CD14-positive monocyte (primary cell): ENCODE measurements at regions not wholly inside any gene's neighbourhood (a gene's known extent, or its start where the extent isn't known, plus 50 kb on each side); places are given as distances from the start of the nearest gene placed in this dataset.

Experiments used
- DNase-seq, 3 donors: peaks; one replicate each; pipeline ENCODE4 v3.0.0-alpha.2; 2011 to 2022
- H2AFZ ChIP-seq: 2 replicates; pipeline ENCODE4 v1.6.0; 2012; ENCODE audit warnings: mild to moderate bottlenecking, low read depth, low read length, inconsistent platforms; ENCODE audit not compliant: insufficient read depth, poor library complexity, severe bottlenecking
- H3K27ac ChIP-seq, 2 donors: 1 replicate in 1 of 2; 2 replicates in 1 of 2; pipeline ENCODE4 v1.5.1; 2012 to 2013; ENCODE audit warnings: low read length in 2 of 2, control low read depth in 1 of 2, inconsistent platforms in 1 of 2, low read depth in 1 of 2, mild to moderate bottlenecking in 1 of 2
- H3K27me3 ChIP-seq, 2 donors: one replicate each; pipeline versions ENCODE4 v1.6.0 to v1.6.1; 2011 to 2013; ENCODE audit warnings: low read length in 2 of 2; ENCODE audit not compliant: control insufficient read depth in 2 of 2, insufficient read depth in 2 of 2
- H3K36me3 ChIP-seq, 2 donors: replicated peaks in 1 of 2; 1 replicate in 1 of 2; 2 replicates in 1 of 2; pipeline versions ENCODE4 v1.5.1 to v1.6.1; 2012 to 2013; ENCODE audit warnings: low read length in 2 of 2, control low read depth in 1 of 2, inconsistent platforms in 1 of 2, mild to moderate bottlenecking in 1 of 2; ENCODE audit not compliant: insufficient read depth in 2 of 2, control insufficient read depth in 1 of 2
- H3K4me1 ChIP-seq, 2 donors: 1 replicate in 1 of 2; 2 replicates in 1 of 2; pipeline versions ENCODE4 v1.5.1 to v1.6.1; 2012 to 2013; ENCODE audit warnings: low read length in 2 of 2, control low read depth in 1 of 2, inconsistent platforms in 1 of 2, mild to moderate bottlenecking in 1 of 2, moderate library complexity in 1 of 2; ENCODE audit not compliant: insufficient read depth in 2 of 2, control insufficient read depth in 1 of 2
- H3K4me2 ChIP-seq: replicated peaks from 2 replicates; pipeline ENCODE3; 2012; ENCODE audit warnings: low read length, moderate library complexity, mild to moderate bottlenecking; ENCODE audit not compliant: poor library complexity, severe bottlenecking; ENCODE audit errors: extremely low read depth
- H3K4me3 ChIP-seq, 3 experiments: fragments of 200-600 bp in 1 of 3; sonication (generic) in 1 of 3; replicated peaks in 1 of 3; 1 replicate in 2 of 3; 2 replicates in 1 of 3; pipeline ENCODE4 v1.5.1; 2011 to 2013; ENCODE audit warnings: low read length in 3 of 3, mild to moderate bottlenecking in 3 of 3, control low read depth in 2 of 3, low read depth in 2 of 3, inconsistent platforms in 1 of 3, moderate library complexity in 1 of 3
- H3K79me2 ChIP-seq: 2 replicates; pipeline ENCODE4 v1.6.0; 2012; ENCODE audit warnings: mild to moderate bottlenecking, control low read depth, inconsistent platforms, low read length, moderate library complexity; ENCODE audit not compliant: insufficient read depth
- H3K9ac ChIP-seq: 2 replicates; pipeline ENCODE4 v1.6.0; 2017; ENCODE audit warnings: low read length, mild to moderate bottlenecking; ENCODE audit not compliant: insufficient read depth, poor library complexity, severe bottlenecking
- H3K9me3 ChIP-seq, 2 donors: replicated peaks in 1 of 2; 1 replicate in 1 of 2; 2 replicates in 1 of 2; pipeline versions ENCODE4 v1.5.1 to v1.6.1; 2012 to 2013; ENCODE audit warnings: low read length in 2 of 2, control low read depth in 1 of 2; ENCODE audit not compliant: control insufficient read depth in 1 of 2, insufficient read depth in 1 of 2
- H4K20me1 ChIP-seq: 2 replicates; pipeline ENCODE4 v1.6.0; 2012; ENCODE audit warnings: mild to moderate bottlenecking, low read length, control low read depth, moderate library complexity; ENCODE audit not compliant: insufficient read depth
- H3K27ac Mint-ChIP-seq, 7 donors: one replicate each; pipeline ENCODE4 v1.8.0; 2020; ENCODE audit warnings: mild to moderate bottlenecking in 7 of 7, mixed read lengths in 7 of 7, moderate library complexity in 6 of 7, inconsistent platforms in 2 of 7
- H3K27me3 Mint-ChIP-seq, 3 donors: one replicate each; pipeline ENCODE4 v1.8.0; 2021 to 2022; ENCODE audit warnings: low read depth in 3 of 3, mild to moderate bottlenecking in 3 of 3, mixed read lengths in 3 of 3, moderate library complexity in 3 of 3, inconsistent platforms in 1 of 3
- H3K36me3 Mint-ChIP-seq, 2 donors: one replicate each; pipeline ENCODE4 v1.8.0; 2020; ENCODE audit warnings: mixed read lengths in 2 of 2, inconsistent platforms in 1 of 2, mild to moderate bottlenecking in 1 of 2
- H3K4me1 Mint-ChIP-seq: one replicate; pipeline ENCODE4 v1.8.0; 2020; ENCODE audit warnings: mild to moderate bottlenecking, mixed read lengths
- H3K4me3 Mint-ChIP-seq, 2 donors: one replicate each; pipeline ENCODE4 v1.8.0; 2020; ENCODE audit warnings: mild to moderate bottlenecking in 2 of 2, mixed read lengths in 2 of 2, moderate library complexity in 1 of 2
- H3K9me3 Mint-ChIP-seq, 7 donors: one replicate each; pipeline ENCODE4 v1.8.0; 2020 to 2022; ENCODE audit warnings: mixed read lengths in 7 of 7, mild to moderate bottlenecking in 6 of 7, moderate library complexity in 6 of 7, inconsistent platforms in 2 of 7
- CTCF ChIP-seq: fragments of 200-600 bp; IDR thresholded peaks from one replicate; pipeline ENCODE4 v1.8.0; 2022; ENCODE audit warnings: antibody characterized with exemption, mild to moderate bottlenecking
- WGBS: methylation state at CpG from one replicate; pipeline ENCODE4 v1.1.5; 2013; ENCODE audit warnings: missing lambda C conversion rate; ENCODE audit not compliant: insufficient coverage; 5-methylcytosine and 5-hydroxymethylcytosine counted together
- intact Hi-C, 2 donors: fragments of 100-400 bp; cut with micrococcal nuclease; formaldehyde crosslinking; loops; one replicate each; pipeline versions ENCODE4 v1.15.0 to v1.15.1; 2023

DNA sequence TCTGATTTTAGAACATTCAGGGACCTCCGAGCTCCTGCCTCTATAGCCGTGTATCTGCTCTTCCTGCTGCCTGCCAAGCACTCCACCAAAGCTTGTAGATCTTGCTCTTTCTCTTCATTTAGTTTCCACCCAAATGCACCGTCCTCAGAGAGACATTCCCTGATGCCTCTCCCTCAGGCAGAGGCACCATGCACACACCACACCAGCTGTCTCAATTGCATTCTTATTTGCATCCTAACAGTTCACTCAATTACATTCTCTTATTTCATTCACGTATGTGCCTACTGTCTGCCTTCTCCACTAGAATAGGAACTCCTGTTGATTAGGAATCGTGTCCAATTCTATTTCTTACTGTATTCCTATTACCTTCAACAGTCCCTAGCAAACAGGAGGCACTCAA lies 845.4 kb upstream of the TMEM132C start:
- Mint-ChIP-seq H3K27ac (no peak overlapping the region), H3K4me1 (no peaks in the 10 kb centered on the region), H3K27me3 (peaks cover 0 to 2% (median 0%) of the 10 kb centered on the region in 3 donors), H3K4me3 (no peak overlapping the region), H3K9me3 (peaks cover 6 to 23% (median 10%) of the 10 kb centered on the region in 7 donors), H3K36me3 (no peaks in the 10 kb centered on the region)
- H3K27me3 ChIP-seq = no peaks in the 10 kb centered on the region
- H3K79me2 ChIP-seq = no peaks in the 10 kb centered on the region
- no peak overlapping the region for H2AFZ ChIP-seq
- H4K20me1 ChIP-seq = no peaks in the 10 kb centered on the region
- no peak overlapping the region for H3K4me2 ChIP-seq
- no peak for DNase-seq
- no peak overlapping the region for H3K9ac ChIP-seq
- WGBS = 89% methylated on average over 4 of the region's 5 CpGs
- TF ChIP-seq CTCF = no peak
- peaks cover 16 to 28% of the 10 kb centered on the region in 2 donors for H3K9me3 ChIP-seq
- H3K27ac ChIP-seq = no peak overlapping the region
- no peaks in the 10 kb centered on the region for H3K36me3 ChIP-seq
- H3K4me1 ChIP-seq = no peaks in the 10 kb centered on the region
- intact Hi-C loops = no loop called here
- no peak overlapping the region for H3K4me3 ChIP-seq

- H3K36me3 Mint-ChIP-seq = no peaks in the 10 kb centered on the region
- Histone ChIP-seq H4K20me1 (no peaks in the 10 kb centered on the region), H3K27ac (no peak overlapping the region), H3K27me3 (no peaks in the 10 kb centered on the region), H3K9ac (no peak overlapping the region), H3K4me2 (no peak overlapping the region), H2AFZ (no peak overlapping the region), H3K36me3 (no peaks in the 10 kb centered on the region), H3K79me2 (no peaks in the 10 kb centered on the region), H3K4me1 (no peaks in the 10 kb centered on the region), H3K9me3 (peaks cover 16 to 28% of the 10 kb centered on the region in 2 donors), H3K4me3 (no peak overlapping the region)
- intact Hi-C loops = no loop called here
- no peak overlapping the region for H3K4me3 Mint-ChIP-seq
- H3K27ac Mint-ChIP-seq = no peak overlapping the region
- H3K4me1 Mint-ChIP-seq = no peaks in the 10 kb centered on the region
- peaks cover 4 to 21% (median 11%) of the 10 kb centered on the region in 7 donors for H3K9me3 Mint-ChIP-seq
- no peak for DNase-seq
- WGBS = 90% methylated on average over 7 of the region's 9 CpGs
- H3K27me3 Mint-ChIP-seq = peaks cover 0 to 2% (median 0%) of the 10 kb centered on the region in 3 donors
- TF ChIP-seq CTCF = no peak
Observed at GRCh38 chr12:127422935-127423566, 843.9 kb upstream of the TMEM132C start.
